SHP77 treated with DMSO at 0.1 percent for 48 hours (cell line): ENCODE measurements at regions not wholly inside any gene's neighbourhood (a gene's known extent, or its start where the extent isn't known, plus 50 kb on each side); places are given as distances from the start of the nearest gene placed in this dataset.

Source experiments
- DNase-seq: peaks from one replicate; lab custom pipeline; 2025; lab: John Stamatoyannopoulos, UW

GRCh38 chr6:95142661-95143335, 434.5 kb upstream of the MANEA start:
- DNase-seq: no peak

GRCh38 chr6:95143408-95144180, 433.7 kb upstream of the MANEA start:
- DNase-seq: peak; percentile 49

- no peak for DNase-seq
These were observed 431.9 kb upstream of the MANEA start for GRCh38 chr6:95145457-95145856.

GRCh38 chr6:95159557-95159956, 417.8 kb upstream of the MANEA start:
- no peak for DNase-seq

GRCh38 chr6:95169775-95170174, 407.6 kb upstream of the MANEA start:
- no peak for DNase-seq

GRCh38 chr6:95175927-95176675, 401.2 kb upstream of the MANEA start:
- no peak for DNase-seq

- DNase-seq: no peak
These were observed 391.5 kb upstream of the MANEA start for GRCh38 chr6:95185874-95186273.

GRCh38 chr6:95186710-95187109, 390.6 kb upstream of the MANEA start:
- DNase-seq: no peak

GRCh38 chr6:95197590-95197989, 379.7 kb upstream of the MANEA start:
- no peak for DNase-seq

GRCh38 chr6:95203153-95203754, 374.1 kb upstream of the MANEA start:
- DNase-seq: peak; percentile 20

GRCh38 chr6:95204178-95204577, 373.2 kb upstream of the MANEA start:
- no peak for DNase-seq

- DNase-seq: no peak
These were observed 368.7 kb upstream of the MANEA start for GRCh38 chr6:95208621-95209020.

- no peak for DNase-seq
These were observed 368.3 kb upstream of the MANEA start for GRCh38 chr6:95209074-95209473.

GRCh38 chr6:95216555-95216954, 360.8 kb upstream of the MANEA start:
- DNase-seq: no peak

GRCh38 chr6:95227351-95227750, 350.0 kb upstream of the MANEA start:
- no peak for DNase-seq

- peak; percentile 59 for DNase-seq
These were observed 348.7 kb upstream of the MANEA start for GRCh38 chr6:95228636-95229035.

- no peak for DNase-seq
These were observed 347.1 kb upstream of the MANEA start for GRCh38 chr6:95230071-95230740.

- no peak for DNase-seq
These were observed 345.9 kb upstream of the MANEA start for GRCh38 chr6:95231416-95231815.

- no peak for DNase-seq
These were observed 344.9 kb upstream of the MANEA start for GRCh38 chr6:95232446-95232845.

- DNase-seq: no peak
These were observed 343.5 kb upstream of the MANEA start for GRCh38 chr6:95233879-95234278.

- DNase-seq: no peak
These were observed 336.8 kb upstream of the MANEA start for GRCh38 chr6:95240514-95240913.

GRCh38 chr6:95242560-95242959, 334.8 kb upstream of the MANEA start:
- no peak for DNase-seq
